Smooth muscle cell (in vitro differentiated cells): ENCODE measurements at regions not wholly inside any gene's neighbourhood (a gene's known extent, or its start where the extent isn't known, plus 50 kb on each side); places are given as distances from the start of the nearest gene placed in this dataset.

ENCODE experiments used
- DNase-seq: peaks from one replicate; lab custom pipeline; 2025; ENCODE audit not compliant: unreplicated experiment; lab: John Stamatoyannopoulos, UW
- H2AFZ ChIP-seq: fragments of 200-600 bp; sonication (generic); 2 replicates; pipeline ENCODE4 v1.6.0; 2016; ENCODE audit warnings: antibody characterized with exemption, low read depth, mild to moderate bottlenecking
- H3F3A ChIP-seq: fragments of 200-600 bp; sonication (generic); 2 replicates; pipeline ENCODE4 v1.6.0; 2017; ENCODE audit warnings: antibody characterized with exemption, low read depth
- H3K27ac ChIP-seq: fragments of 200-600 bp; sonication (generic); 2 replicates; pipeline ENCODE4 v1.5.1; 2016; ENCODE audit warnings: low read depth, mild to moderate bottlenecking
- H3K27me3 ChIP-seq: fragments of 200-600 bp; sonication (generic); 2 replicates; pipeline ENCODE4 v1.6.1; 2016; ENCODE audit warnings: low read depth, mild to moderate bottlenecking
- H3K36me3 ChIP-seq: fragments of 200-600 bp; sonication (generic); 2 replicates; pipeline ENCODE4 v1.5.1; 2016; ENCODE audit warnings: low read depth
- H3K4me1 ChIP-seq: fragments of 200-600 bp; sonication (generic); 2 replicates; pipeline ENCODE4 v1.5.1; 2016; ENCODE audit warnings: low read depth
- H3K4me2 ChIP-seq: fragments of 200-600 bp; sonication (generic); 2 replicates; pipeline ENCODE4 v1.6.0; 2016; ENCODE audit warnings: mild to moderate bottlenecking
- H3K4me3 ChIP-seq: fragments of 200-600 bp; sonication (generic); 2 replicates; pipeline ENCODE4 v1.5.1; 2016; ENCODE audit warnings: mild to moderate bottlenecking
- H3K79me2 ChIP-seq: fragments of 200-600 bp; sonication (generic); 2 replicates; pipeline ENCODE4 v1.6.0; 2016; ENCODE audit warnings: low read depth, mild to moderate bottlenecking
- H3K9ac ChIP-seq: fragments of 200-600 bp; sonication (generic); 2 replicates; pipeline ENCODE4 v1.6.0; 2016; ENCODE audit warnings: low read depth
- H3K9me3 ChIP-seq: fragments of 200-600 bp; sonication (generic); replicated peaks from 2 replicates; pipeline ENCODE4 v1.5.1; 2016; ENCODE audit warnings: low read depth
- H4K20me1 ChIP-seq: fragments of 200-600 bp; sonication (generic); 2 replicates; pipeline ENCODE4 v1.6.0; 2016; ENCODE audit warnings: low read depth
- CTCF ChIP-seq: fragments of 200-600 bp; sonication (generic); IDR thresholded peaks from 2 replicates; pipeline ENCODE4 v1.5.1; 2017; ENCODE audit warnings: borderline replicate concordance, mild to moderate bottlenecking, antibody characterized with exemption; ENCODE audit not compliant: insufficient read depth, poor library complexity, severe bottlenecking
- WGBS: methylation state at CpG from one replicate; pipeline ENCODE4 v1.1.7; 2016; ENCODE audit warnings: low lambda C conversion rate; 5-methylcytosine and 5-hydroxymethylcytosine counted together

- Histone ChIP-seq H3K4me1 (no peaks in the 10 kb centered on the region), H3K79me2 (no peaks in the 10 kb centered on the region), H3F3A (peaks cover 3% of the 10 kb centered on the region), H2AFZ (no peak overlapping the region), H3K27me3 (no peaks in the 10 kb centered on the region), H3K9ac (no peak overlapping the region), H4K20me1 (no peaks in the 10 kb centered on the region), H3K4me3 (no peak overlapping the region), H3K9me3 (no peaks in the 10 kb centered on the region), H3K4me2 (no peak overlapping the region), H3K27ac (no peak overlapping the region), H3K36me3 (no peaks in the 10 kb centered on the region)
- no peak for DNase-seq
- no peak for TF ChIP-seq CTCF
Observed at GRCh38 chr1:76013206-76013581, 61.4 kb upstream of the ST6GALNAC3 start.

GRCh38 chr1:76015478-76016103 is 59.0 kb upstream of the ST6GALNAC3 start:
- WGBS = 91% methylated on average over 1 of the region's 1 CpG
- Histone ChIP-seq H2AFZ (no peak overlapping the region), H3K79me2 (no peaks in the 10 kb centered on the region), H3K4me1 (no peaks in the 10 kb centered on the region), H3K27ac (no peak overlapping the region), H3K4me2 (no peak overlapping the region), H3K9me3 (no peaks in the 10 kb centered on the region), H3K9ac (no peak overlapping the region), H3K27me3 (no peaks in the 10 kb centered on the region), H3F3A (peaks cover 8% of the 10 kb centered on the region), H3K36me3 (no peaks in the 10 kb centered on the region), H4K20me1 (no peaks in the 10 kb centered on the region), H3K4me3 (no peak overlapping the region)
- TF ChIP-seq CTCF = no peak
- no peak for DNase-seq

DNA sequence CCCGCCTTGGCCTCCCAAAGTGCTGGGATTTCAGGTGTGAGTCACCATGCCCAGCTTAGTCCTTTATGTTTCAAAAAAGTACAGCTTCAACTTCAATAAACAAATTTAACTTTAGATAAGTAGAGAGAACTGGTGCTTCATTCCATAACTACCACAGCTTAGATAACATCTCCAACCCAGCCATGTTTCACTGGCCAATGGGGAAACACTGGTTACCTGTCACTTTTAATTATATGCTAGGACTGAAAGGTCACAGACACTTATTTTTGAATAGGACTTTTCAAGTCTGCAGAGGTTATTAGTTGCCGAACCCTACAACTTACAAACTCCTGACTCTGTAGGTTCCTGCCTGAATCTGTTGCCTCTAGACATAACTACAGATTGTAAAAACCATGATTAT is 56.5 kb upstream of the ST6GALNAC3 start:
- no peak overlapping the region for H3K27ac ChIP-seq
- no peaks in the 10 kb centered on the region for H3K27me3 ChIP-seq
- H3K4me1 ChIP-seq = no peaks in the 10 kb centered on the region
- H3K4me3 ChIP-seq = no peak overlapping the region
- DNase-seq = no peak
- no peak overlapping the region for H3K4me2 ChIP-seq
- no peaks in the 10 kb centered on the region for H3K36me3 ChIP-seq
- no peak for TF ChIP-seq CTCF
- 58% methylated on average over 2 of the region's 2 CpGs for WGBS
- H2AFZ ChIP-seq = no peak overlapping the region
- no peaks in the 10 kb centered on the region for H3K9me3 ChIP-seq
- no peaks in the 10 kb centered on the region for H3K79me2 ChIP-seq
- H3K9ac ChIP-seq = no peak overlapping the region
- peaks cover 15% of the 10 kb centered on the region for H3F3A ChIP-seq
- no peaks in the 10 kb centered on the region for H4K20me1 ChIP-seq

DNA sequence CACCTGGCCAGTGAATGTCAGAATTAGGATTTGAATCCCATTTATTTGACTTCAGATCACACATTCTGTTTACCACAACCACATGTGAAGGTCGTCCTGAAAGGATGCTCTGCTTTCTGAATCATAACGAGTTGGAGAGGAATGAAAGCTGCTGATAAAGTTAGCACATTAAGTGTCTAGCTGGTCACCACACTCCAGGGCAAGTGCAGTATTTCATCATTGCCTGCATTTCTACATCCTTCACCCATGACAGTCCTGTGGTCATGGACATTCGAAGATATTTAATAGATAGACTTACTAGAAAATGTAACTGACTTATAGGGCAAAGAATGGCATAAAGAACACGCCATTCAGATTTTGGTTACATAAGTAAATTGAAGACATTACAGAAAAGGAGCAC is 52.7 kb upstream of the ST6GALNAC3 start:
- H2AFZ ChIP-seq = no peak overlapping the region
- no peak overlapping the region for H3K9ac ChIP-seq
- H4K20me1 ChIP-seq = no peaks in the 10 kb centered on the region
- no peaks in the 10 kb centered on the region for H3K27me3 ChIP-seq
- no peak overlapping the region for H3K27ac ChIP-seq
- H3K4me1 ChIP-seq = peaks cover 8% of the 10 kb centered on the region
- H3K4me3 ChIP-seq = no peak overlapping the region
- H3K79me2 ChIP-seq = no peaks in the 10 kb centered on the region
- TF ChIP-seq CTCF = no peak
- H3K36me3 ChIP-seq = no peaks in the 10 kb centered on the region
- no peaks in the 10 kb centered on the region for H3K9me3 ChIP-seq
- peaks cover 15% of the 10 kb centered on the region for H3F3A ChIP-seq
- no peak for DNase-seq
- no peak overlapping the region for H3K4me2 ChIP-seq
- 32% methylated on average over 4 of the region's 4 CpGs for WGBS
